ENCODE measurements at regions not wholly inside any gene's neighbourhood (a gene's known extent, or its start where the extent isn't known, plus 50 kb on each side); places are given as distances from the start of the nearest gene placed in this dataset.

- DNase-seq (ENCODE audit: low spot score), result no peak
- Mint-ChIP-seq H3K4me3 (ENCODE audit: unreplicated experiment) (no peak overlapping the region), H3K4me1 (ENCODE audit: low read depth) (peaks cover 2% of the 10 kb centered on the region), H3K36me3 (ENCODE audit: low read depth) (no peaks in the 10 kb centered on the region), H3K27me3 (ENCODE audit: low read depth) (no peaks in the 10 kb centered on the region), H3K27ac (ENCODE audit: unreplicated experiment) (no peak overlapping the region), H3K9me3 (ENCODE audit: low read depth) (no peaks in the 10 kb centered on the region)
- no peak for TF ChIP-seq CTCF (IDR thresholded peaks at IDR 0.05)
These were observed 1049.2 kb upstream of the ZEB2 start for GRCh38 chr2:145569108-145569507.

- H3K4me3 Mint-ChIP-seq (ENCODE audit: unreplicated experiment), result no peak overlapping the region
- H3K4me1 Mint-ChIP-seq (ENCODE audit: low read depth), result peaks cover 10% of the 10 kb centered on the region
- DNase-seq (ENCODE audit: low spot score), result no peak
- no peaks in the 10 kb centered on the region for H3K27me3 Mint-ChIP-seq (ENCODE audit: low read depth)
- peak overlapping the region; percentile 17 for H3K27ac Mint-ChIP-seq (ENCODE audit: unreplicated experiment)
- TF ChIP-seq CTCF (IDR thresholded peaks at IDR 0.05), result no peak
- H3K9me3 Mint-ChIP-seq (ENCODE audit: low read depth), result no peaks in the 10 kb centered on the region
- no peaks in the 10 kb centered on the region for H3K36me3 Mint-ChIP-seq (ENCODE audit: low read depth)
These were observed 1044.1 kb upstream of the ZEB2 start for GRCh38 chr2:145563741-145564615.

- DNase-seq (ENCODE audit: low spot score), result no peak
- TF ChIP-seq CTCF (IDR thresholded peaks at IDR 0.05), result no peak
- no peaks in the 10 kb centered on the region for H3K9me3 Mint-ChIP-seq (ENCODE audit: low read depth)
- H3K27ac Mint-ChIP-seq (ENCODE audit: unreplicated experiment), result no peak overlapping the region
- peaks cover 10% of the 10 kb centered on the region for H3K4me1 Mint-ChIP-seq (ENCODE audit: low read depth)
- no peak overlapping the region for H3K4me3 Mint-ChIP-seq (ENCODE audit: unreplicated experiment)
- H3K36me3 Mint-ChIP-seq (ENCODE audit: low read depth), result no peaks in the 10 kb centered on the region
- no peaks in the 10 kb centered on the region for H3K27me3 Mint-ChIP-seq (ENCODE audit: low read depth)
These were observed 1041.2 kb upstream of the ZEB2 start for GRCh38 chr2:145561152-145561551.

GRCh38 chr2:145558617-145559350 lies 1038.9 kb upstream of the ZEB2 start:
- no peaks in the 10 kb centered on the region for H3K36me3 Mint-ChIP-seq (ENCODE audit: low read depth)
- peaks cover 5% of the 10 kb centered on the region for H3K4me1 Mint-ChIP-seq (ENCODE audit: low read depth)
- H3K27me3 Mint-ChIP-seq (ENCODE audit: low read depth), result no peaks in the 10 kb centered on the region
- H3K27ac Mint-ChIP-seq (ENCODE audit: unreplicated experiment), result no peak overlapping the region
- TF ChIP-seq CTCF (IDR thresholded peaks at IDR 0.05), result no peak
- no peak overlapping the region for H3K4me3 Mint-ChIP-seq (ENCODE audit: unreplicated experiment)
- H3K9me3 Mint-ChIP-seq (ENCODE audit: low read depth), result no peaks in the 10 kb centered on the region
- no peak for DNase-seq (ENCODE audit: low spot score)

- H3K27ac Mint-ChIP-seq (ENCODE audit: unreplicated experiment), result no peak overlapping the region
- H3K27me3 Mint-ChIP-seq (ENCODE audit: low read depth), result no peaks in the 10 kb centered on the region
- TF ChIP-seq CTCF (IDR thresholded peaks at IDR 0.05), result no peak
- no peaks in the 10 kb centered on the region for H3K4me1 Mint-ChIP-seq (ENCODE audit: low read depth)
- no peak for DNase-seq (ENCODE audit: low spot score)
- H3K36me3 Mint-ChIP-seq (ENCODE audit: low read depth), result no peaks in the 10 kb centered on the region
- no peak overlapping the region for H3K4me3 Mint-ChIP-seq (ENCODE audit: unreplicated experiment)
- H3K9me3 Mint-ChIP-seq (ENCODE audit: low read depth), result no peaks in the 10 kb centered on the region
These were observed 1035.4 kb upstream of the ZEB2 start for GRCh38 chr2:145555360-145555759.
